HFFc6 (cell line): ENCODE measurements at regions not wholly inside any gene's neighbourhood (a gene's known extent, or its start where the extent isn't known, plus 50 kb on each side); places are given as distances from the start of the nearest gene placed in this dataset.

ENCODE experiments used
- DNase-seq: peaks from one replicate; pipeline ENCODE4 v3.0.0-alpha.2; 2018
- H3K27ac Mint-ChIP-seq: 2 replicates; pipeline ENCODE4 v1.8.0; 2020; ENCODE audit warnings: mild to moderate bottlenecking, mixed read lengths
- H3K27me3 Mint-ChIP-seq: 2 replicates; pipeline ENCODE4 v1.8.0; 2021; ENCODE audit warnings: mild to moderate bottlenecking, moderate library complexity, mixed read lengths; ENCODE audit not compliant: insufficient read depth
- H3K36me3 Mint-ChIP-seq: 2 replicates; pipeline ENCODE4 v1.8.0; 2021; ENCODE audit warnings: low read depth, mixed read lengths
- H3K4me1 Mint-ChIP-seq: 2 replicates; pipeline ENCODE4 v1.8.0; 2020; ENCODE audit warnings: low read depth, mixed read lengths
- H3K4me3 Mint-ChIP-seq: 2 replicates; pipeline ENCODE4 v1.8.0; 2020; ENCODE audit warnings: mild to moderate bottlenecking, moderate library complexity, mixed read lengths
- H3K9me3 Mint-ChIP-seq: 2 replicates; pipeline ENCODE4 v1.8.0; 2020; ENCODE audit warnings: mild to moderate bottlenecking, mixed read lengths
- CTCF ChIP-seq: fragments of 200-600 bp; sonication (generic); IDR thresholded peaks from 2 replicates; pipeline ENCODE4 v1.5.0; 2021; ENCODE audit warnings: antibody characterized with exemption, mild to moderate bottlenecking

- no peaks in the 10 kb centered on the region for H3K4me1 Mint-ChIP-seq
- no peaks in the 10 kb centered on the region for H3K36me3 Mint-ChIP-seq
- no peaks in the 10 kb centered on the region for H3K9me3 Mint-ChIP-seq
- H3K4me3 Mint-ChIP-seq = no peak overlapping the region
- peaks cover 18% of the 10 kb centered on the region for H3K27me3 Mint-ChIP-seq
- H3K27ac Mint-ChIP-seq = no peak overlapping the region
- TF ChIP-seq CTCF = no peak
- DNase-seq = no peak
Measured at GRCh38 chr5:112570708-112571444, 151.8 kb upstream of the EPB41L4A start.

GRCh38 chr5:112573441-112573840, 154.4 kb upstream of the EPB41L4A start:
- no peaks in the 10 kb centered on the region for H3K4me1 Mint-ChIP-seq
- no peak for DNase-seq
- no peaks in the 10 kb centered on the region for H3K9me3 Mint-ChIP-seq
- H3K36me3 Mint-ChIP-seq = no peaks in the 10 kb centered on the region
- H3K27ac Mint-ChIP-seq = no peak overlapping the region
- no peak for TF ChIP-seq CTCF
- H3K4me3 Mint-ChIP-seq = no peak overlapping the region
- H3K27me3 Mint-ChIP-seq = peaks cover 22% of the 10 kb centered on the region

GRCh38 chr5:112574536-112574935, 155.5 kb upstream of the EPB41L4A start:
- no peaks in the 10 kb centered on the region for H3K9me3 Mint-ChIP-seq
- H3K36me3 Mint-ChIP-seq = no peaks in the 10 kb centered on the region
- H3K4me1 Mint-ChIP-seq = peaks cover 2% of the 10 kb centered on the region; the same call in 1 of the 2 replicates
- H3K27me3 Mint-ChIP-seq = peaks cover 22% of the 10 kb centered on the region
- no peak for TF ChIP-seq CTCF
- DNase-seq = no peak
- no peak overlapping the region for H3K4me3 Mint-ChIP-seq
- H3K27ac Mint-ChIP-seq = no peak overlapping the region

GRCh38 chr5:112576298-112576925, 157.3 kb upstream of the EPB41L4A start:
- Mint-ChIP-seq H3K27me3 (peaks cover 15% of the 10 kb centered on the region), H3K4me3 (no peak overlapping the region), H3K9me3 (no peaks in the 10 kb centered on the region), H3K36me3 (no peaks in the 10 kb centered on the region), H3K27ac (no peak overlapping the region), H3K4me1 (peaks cover 6% of the 10 kb centered on the region; the same call in 1 of the 2 replicates)
- TF ChIP-seq CTCF = no peak
- DNase-seq = no peak

GRCh38 chr5:112579599-112580170, 158.0 kb upstream of the APC start:
- H3K4me1 Mint-ChIP-seq = peaks cover 6% of the 10 kb centered on the region; the same call in 1 of the 2 replicates
- H3K4me3 Mint-ChIP-seq = no peak overlapping the region
- DNase-seq = no peak
- no peaks in the 10 kb centered on the region for H3K9me3 Mint-ChIP-seq
- peaks cover 19% of the 10 kb centered on the region for H3K27me3 Mint-ChIP-seq
- no peak overlapping the region for H3K27ac Mint-ChIP-seq
- no peaks in the 10 kb centered on the region for H3K36me3 Mint-ChIP-seq
- no peak for TF ChIP-seq CTCF
